Umbilical cord (tissue), 1 donor: ENCODE measurements at regions not wholly inside any gene's neighbourhood (a gene's known extent, or its start where the extent isn't known, plus 50 kb on each side); places are given as distances from the start of the nearest gene placed in this dataset.
"Not testable (repeated sequence)": the region's sequence is repeated elsewhere in the genome, so short reads cannot be mapped to it uniquely, and the experiment has no call there.

Experiments
- DNase-seq: peaks from one replicate; pipeline ENCODE4 v3.0.0-alpha.2; 2015; ENCODE audit warnings: low spot score

GRCh38 chrX:117689956-117690355 is 426.7 kb downstream of the KLHL13 start:
- DNase-seq = no peak

- peak; percentile 0 for DNase-seq
These were observed 436.3 kb downstream of the KLHL13 start for GRCh38 chrX:117680286-117680685.

DNA sequence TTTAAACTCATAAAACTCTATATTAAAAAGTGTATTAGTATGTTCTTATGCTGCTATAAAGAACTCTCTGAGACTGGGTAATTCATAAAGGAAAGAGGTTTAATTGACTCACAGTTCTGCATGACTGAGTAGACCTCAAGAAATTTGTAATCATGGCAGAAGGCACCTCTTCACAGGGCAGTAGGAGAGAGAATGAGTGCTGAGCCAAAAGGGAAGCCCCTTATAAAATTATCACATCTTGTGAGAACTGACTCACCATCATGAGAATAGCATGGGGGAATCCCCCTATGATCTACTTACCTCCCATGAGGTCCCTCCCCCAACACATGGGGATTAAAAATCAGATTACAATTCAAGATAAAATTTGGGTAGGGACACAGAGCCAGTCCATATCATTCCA is 463.2 kb downstream of the KLHL13 start:
- no peak for DNase-seq

GRCh38 chrX:117645639-117646038 is 471.0 kb downstream of the KLHL13 start:
- no peak for DNase-seq

GRCh38 chrX:117641913-117642656 is 474.5 kb downstream of the KLHL13 start:
- DNase-seq = no peak

DNA sequence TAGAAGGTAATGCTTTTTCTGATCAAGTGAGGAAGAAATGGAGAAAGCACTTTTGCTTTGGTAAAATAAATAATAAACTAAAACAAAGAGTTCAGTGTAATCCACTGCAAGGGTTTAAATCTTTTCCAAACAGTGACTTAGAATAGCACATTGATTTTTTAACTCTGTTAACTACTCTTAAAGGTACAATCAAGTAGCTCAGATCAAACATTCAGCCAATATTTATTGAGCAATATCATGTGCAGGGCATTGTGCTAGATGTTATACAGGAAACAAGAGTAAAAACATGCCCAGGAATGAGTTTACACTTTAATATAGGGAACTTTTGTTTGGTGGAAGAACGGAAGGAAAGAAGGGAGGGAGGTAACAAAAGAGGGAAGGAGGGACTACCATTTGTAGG is 479.8 kb downstream of the KLHL13 start:
- DNase-seq = no peak

DNA sequence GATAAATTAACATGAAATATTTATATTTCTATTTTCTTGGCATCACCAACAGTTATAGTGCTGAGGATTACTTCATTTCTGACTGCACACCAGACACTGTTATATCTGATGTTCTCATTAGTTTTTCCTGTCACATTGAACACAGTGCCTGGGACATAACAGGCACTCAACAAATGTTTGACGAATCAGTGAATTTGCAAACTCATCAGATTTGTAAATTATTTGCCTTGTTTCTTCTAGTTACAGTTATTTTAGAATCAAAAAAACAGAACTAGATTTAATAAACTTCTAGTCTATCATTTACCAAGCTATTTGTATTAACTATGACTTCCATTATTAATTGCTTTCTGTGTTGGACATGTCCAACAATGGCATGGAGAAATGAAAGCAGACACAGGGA is 483.3 kb downstream of the KLHL13 start:
- DNase-seq = no peak

DNA sequence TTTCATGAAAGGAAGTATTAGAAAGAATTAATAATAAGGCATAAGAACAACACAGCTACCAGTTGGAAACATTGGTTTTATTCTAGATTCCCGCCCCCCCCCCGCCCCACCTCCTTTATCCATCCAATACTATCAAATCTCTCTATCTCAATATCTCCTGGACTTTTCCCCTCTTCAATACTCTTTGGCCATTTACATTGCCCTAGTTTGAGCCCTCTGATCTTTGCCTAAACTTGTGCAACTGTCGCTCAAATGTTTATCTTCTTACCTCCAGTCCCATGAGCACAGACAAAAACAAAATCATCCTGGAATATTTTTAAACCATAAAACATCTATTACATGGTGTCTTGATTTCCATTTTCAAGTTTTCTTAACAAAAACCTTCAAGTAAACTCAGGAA is 488.2 kb downstream of the KLHL13 start:
- DNase-seq = no peak

- no peak for DNase-seq
These were observed 505.8 kb downstream of the KLHL13 start for GRCh38 chrX:117610806-117611205.

GRCh38 chrX:117610049-117610448 is 506.6 kb downstream of the KLHL13 start:
- no peak for DNase-seq

DNA sequence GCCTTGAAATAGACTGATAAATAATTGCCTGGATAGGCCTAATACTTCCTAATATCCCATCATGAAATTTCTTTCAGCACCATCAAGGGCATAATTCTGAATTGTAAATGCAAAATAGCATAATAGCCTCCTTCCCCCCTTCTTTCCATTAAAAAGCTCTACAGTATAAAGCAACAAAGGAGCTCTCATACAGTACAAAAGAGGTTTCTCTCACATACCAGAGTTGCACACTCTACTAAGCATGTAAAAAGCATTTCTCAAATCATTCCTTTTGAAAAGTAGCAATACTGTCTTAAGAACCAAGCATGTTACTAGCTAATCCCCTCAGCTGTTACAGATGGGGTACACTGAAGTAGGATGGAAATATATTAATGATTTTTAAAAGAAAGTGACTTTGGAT is 509.0 kb downstream of the KLHL13 start:
- no peak for DNase-seq

- DNase-seq = not testable (repeated sequence)
These were observed 510.5 kb downstream of the KLHL13 start for GRCh38 chrX:117606101-117606500.

DNA sequence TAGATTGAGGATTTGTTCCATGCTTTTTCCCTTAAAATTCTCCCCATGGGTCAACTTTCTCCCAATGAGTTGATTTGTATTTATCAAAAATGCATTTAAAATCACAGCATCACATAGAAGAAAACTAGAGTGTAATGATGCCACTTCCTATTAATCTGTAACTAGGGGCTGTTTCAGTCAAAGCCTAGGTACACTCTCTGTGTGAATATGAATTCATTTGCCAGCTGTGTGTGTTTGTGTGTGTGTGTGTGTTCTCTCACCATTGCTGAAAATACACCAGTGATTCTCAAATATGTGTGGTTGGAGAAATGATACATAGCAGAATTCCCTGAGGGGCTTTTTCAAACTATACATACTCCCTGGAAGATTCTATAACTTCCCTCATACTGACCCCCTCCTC is 546.5 kb downstream of the KLHL13 start:
- no peak for DNase-seq

DNA sequence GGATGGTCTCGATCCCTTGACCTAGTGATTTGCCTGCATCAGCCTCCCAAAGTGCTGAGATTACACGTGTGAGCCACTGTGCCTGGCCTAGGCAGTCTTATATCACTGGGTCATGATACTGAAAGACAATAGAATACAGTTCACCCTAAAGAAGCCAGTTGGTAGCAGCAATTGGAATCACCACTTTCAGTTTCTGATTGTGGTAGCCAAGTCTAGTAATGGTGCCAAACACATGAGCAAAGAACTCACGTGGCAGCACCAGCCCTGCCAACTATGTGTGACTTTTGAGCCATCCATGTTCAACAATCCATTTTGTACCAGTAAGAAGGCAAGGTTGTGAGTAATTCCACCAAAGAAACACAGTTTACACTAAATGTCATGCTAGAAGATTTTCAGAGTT is 548.4 kb downstream of the KLHL13 start:
- DNase-seq = no peak

DNA sequence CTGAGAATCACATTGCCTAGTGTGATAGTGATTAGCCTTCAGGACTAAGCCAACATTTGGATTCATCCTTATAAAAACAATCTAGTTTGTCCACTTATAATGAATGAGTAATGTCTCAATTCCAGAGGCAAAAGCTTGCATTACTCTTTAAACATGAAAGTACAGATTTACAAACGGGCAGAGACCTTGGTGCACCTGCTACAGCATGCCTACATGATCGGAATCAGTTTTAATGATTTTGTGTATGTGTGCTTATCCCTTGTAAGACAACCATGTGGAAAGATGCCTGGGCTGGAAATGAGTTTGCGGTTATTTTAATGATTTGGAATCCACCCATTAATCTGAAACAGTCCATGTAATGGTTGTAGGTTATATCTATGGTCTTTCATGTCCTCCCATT is 572.7 kb downstream of the KLHL13 start:
- no peak for DNase-seq

DNA sequence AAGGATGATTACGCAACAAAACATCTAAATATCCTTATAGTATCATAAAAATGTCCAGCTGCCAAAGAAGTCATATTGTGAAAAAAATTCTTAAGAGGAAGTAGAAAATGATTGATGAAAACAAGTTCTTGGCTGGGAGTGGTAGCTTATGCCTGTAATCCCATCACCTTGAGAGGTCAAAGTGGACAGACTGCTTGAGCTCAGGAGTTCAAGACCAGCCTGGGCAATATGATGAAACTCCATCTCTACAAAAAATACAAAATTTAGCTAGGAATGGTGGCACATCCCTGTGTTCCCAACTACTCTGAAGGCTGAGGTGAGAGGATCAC is 577.6 kb downstream of the KLHL13 start:
- no peak for DNase-seq

GRCh38 chrX:117538178-117539089 is 578.2 kb downstream of the KLHL13 start:
- no peak for DNase-seq

DNA sequence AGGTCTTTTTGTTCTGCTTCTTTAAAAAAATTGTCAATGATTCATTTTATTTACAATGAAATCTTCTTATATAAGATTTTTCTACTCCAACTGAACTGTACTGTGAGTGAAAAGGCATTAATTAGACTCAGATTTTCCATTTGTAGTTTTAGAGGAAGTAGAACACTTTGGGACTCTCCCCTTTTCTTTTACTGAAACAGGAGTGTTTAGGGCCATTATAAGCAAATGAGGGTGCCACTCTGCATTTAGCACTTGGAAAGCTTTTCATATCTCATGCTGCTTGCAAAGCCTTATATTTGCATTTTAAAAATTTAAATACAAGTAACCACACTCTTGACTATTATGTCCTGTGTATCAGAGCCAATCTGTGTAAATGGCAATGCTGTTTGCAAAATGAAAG is 584.3 kb downstream of the KLHL13 start:
- DNase-seq = no peak

- DNase-seq = no peak
These were observed 593.6 kb downstream of the KLHL13 start for GRCh38 chrX:117522725-117523700.

DNA sequence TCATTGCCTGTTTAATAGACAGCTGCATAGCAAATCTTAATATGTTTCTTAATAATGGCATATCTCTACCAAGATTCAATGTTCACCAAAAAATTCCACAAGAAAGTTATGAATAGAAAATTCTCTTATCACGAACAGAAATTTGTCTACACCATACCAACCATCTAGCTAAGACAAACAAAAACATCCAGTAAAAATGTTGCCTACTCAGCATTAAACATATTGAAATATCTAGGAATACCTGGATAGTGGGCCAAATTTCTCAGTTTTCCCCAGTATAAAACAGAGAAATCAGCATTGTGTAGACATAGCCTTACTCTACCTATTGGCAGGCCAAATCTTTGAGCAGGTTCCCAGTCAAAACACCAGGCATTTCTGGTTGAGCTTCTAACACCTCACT is 598.6 kb downstream of the KLHL13 start:
- DNase-seq = no peak

DNA sequence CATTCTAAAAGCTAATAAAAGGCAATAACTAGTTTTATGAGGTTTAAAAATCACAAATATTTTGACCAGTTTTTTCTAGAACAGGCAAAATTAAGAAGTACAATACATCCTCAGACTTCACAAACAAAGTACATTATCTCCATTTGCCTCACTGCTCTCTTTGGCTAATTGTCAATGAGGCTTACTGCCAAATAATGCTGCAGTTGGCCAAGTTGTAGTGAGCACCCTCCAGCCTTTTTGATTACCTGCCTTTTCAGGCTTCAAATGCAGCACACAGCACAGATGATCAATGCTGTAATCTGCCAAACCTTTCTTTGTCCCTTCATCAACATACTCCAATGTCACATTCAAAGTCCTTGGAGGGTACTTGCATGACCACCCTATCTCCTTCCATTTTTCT is 605.2 kb downstream of the KLHL13 start:
- no peak for DNase-seq

GRCh38 chrX:117510453-117510852 is 606.2 kb downstream of the KLHL13 start:
- DNase-seq = no peak
